ENCODE measurements at regions not wholly inside any gene's neighbourhood (a gene's known extent, or its start where the extent isn't known, plus 50 kb on each side); places are given as distances from the start of the nearest gene placed in this dataset.

DNA sequence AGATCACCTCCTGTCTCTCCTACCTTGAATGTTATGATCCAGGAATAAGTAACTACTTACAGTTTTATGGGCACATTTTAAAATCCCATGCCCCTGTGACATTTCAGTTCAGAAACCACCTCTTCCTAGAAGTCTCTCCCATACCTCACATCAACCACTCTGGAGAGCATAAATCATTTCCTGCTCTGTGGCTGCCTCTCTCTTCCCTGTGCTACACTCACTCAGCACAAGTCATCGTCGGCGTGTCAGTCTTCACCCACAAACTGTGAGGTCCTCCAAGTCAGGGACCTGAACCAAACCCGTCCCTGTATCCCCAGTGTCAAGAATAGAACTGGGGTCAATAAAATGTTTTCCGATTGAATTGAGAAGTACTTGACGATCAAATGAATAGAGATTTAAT is 863.3 kb downstream of the BCL11B start:
- TF ChIP-seq CTCF (IDR thresholded peaks at IDR 0.05) (no peak), POLR2A (IDR thresholded peaks at IDR 0.05; ENCODE audit: low read depth) (no peak)
